ENCODE measurements at regions not wholly inside any gene's neighbourhood (a gene's known extent, or its start where the extent isn't known, plus 50 kb on each side); places are given as distances from the start of the nearest gene placed in this dataset.
"Not testable (repeated sequence)": the region's sequence is repeated elsewhere in the genome, so short reads cannot be mapped to it uniquely, and the experiment has no call there.

DNA sequence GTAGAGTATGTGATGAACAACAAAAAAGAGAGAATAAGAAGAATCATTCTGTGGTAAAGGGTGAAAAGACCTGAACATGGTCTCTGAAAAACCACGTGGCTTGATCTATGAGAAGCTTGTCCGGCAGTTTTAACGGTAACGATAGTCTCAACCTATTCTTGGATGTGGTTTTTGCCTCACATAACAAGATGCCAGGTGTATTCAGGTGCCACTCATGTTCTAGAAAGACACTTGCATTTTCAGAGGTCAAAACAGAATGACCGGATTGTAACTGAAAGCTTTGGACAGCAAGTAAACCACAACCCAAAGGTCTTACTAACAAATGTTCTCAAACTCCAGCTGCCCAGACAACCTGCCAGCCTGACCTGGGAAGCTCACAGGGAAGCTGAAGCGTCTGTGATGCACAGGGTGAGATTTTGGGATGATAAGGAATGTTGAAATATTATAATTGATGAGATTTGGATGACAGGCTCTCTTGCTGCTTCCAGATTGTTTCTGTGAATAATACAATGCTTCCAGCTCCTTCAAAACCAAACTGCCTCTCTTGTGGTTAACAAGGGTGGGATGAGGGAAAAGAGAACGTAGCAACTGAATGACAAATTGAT, 137.4 kb upstream of the GRB10 start:
- no peak for DNase-seq (ENCODE audit: low read depth)

- DNase-seq (ENCODE audit: low read depth): no peak
These were observed 132.9 kb upstream of the GRB10 start for GRCh38 chr7:50915621-50916020.

DNA sequence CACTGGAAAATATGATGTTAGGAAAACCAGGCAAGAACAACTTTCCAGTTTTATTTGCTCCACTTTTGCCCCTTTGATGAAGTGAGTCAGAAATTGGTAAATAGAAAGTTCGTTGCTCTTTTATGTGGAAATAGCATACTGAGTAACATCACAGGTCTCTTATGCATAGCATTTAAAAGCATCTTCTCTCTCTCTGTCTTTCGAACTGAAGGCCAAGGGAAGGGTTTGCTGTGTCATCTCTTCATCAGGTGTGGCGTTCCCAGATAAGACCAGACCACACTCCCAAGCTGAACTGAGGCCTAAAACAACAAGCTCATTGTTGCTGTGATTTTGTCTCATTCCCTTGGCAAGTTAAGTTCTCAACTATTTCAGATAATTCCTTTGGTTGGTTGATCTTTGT, 131.8 kb upstream of the GRB10 start:
- DNase-seq (ENCODE audit: low read depth): no peak

- no peak for DNase-seq (ENCODE audit: low read depth)
These were observed 126.1 kb upstream of the GRB10 start for GRCh38 chr7:50908628-50909290.

DNA sequence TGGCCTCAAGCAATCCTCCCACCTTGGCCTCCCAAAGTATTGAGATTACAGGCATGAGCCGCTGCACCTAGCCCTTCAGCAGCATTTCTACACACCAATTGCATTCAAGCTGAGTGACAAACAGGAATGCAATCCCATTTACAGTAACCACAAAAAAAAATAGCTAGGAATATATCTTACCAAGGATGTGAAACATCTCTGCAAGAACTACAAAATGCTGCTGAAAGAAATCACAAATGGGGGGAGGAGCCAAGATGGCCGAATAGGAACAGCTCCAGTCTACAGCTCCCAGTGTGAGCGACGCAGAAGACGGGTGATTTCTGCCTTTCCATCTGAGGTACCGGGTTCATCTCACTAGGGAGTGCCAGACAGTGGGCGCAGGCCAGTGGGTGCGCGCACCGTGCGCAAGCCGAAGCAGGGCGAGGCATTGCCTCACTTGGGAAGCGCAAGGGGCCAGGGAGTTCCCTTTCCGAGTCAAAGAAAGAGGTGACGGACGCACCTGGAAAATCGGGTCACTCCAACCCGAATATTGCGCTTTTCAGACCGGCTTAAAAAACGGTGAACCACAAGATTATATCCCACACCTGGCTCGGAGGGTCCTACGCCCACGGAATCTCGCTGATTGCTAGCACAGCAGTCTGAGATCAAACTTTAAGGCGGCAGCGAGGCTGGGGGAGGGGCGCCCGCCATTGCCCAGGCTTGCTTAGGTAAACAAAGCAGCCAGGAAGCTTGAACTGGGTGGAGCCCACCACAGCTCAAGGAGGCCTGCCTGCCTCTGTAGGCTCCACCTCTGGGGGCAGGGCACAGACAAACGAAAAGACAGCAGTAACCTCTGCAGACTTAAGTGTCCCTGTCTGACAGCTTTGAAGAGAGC, 116.1 kb upstream of the GRB10 start:
- not testable (repeated sequence) for DNase-seq (ENCODE audit: low read depth)

DNA sequence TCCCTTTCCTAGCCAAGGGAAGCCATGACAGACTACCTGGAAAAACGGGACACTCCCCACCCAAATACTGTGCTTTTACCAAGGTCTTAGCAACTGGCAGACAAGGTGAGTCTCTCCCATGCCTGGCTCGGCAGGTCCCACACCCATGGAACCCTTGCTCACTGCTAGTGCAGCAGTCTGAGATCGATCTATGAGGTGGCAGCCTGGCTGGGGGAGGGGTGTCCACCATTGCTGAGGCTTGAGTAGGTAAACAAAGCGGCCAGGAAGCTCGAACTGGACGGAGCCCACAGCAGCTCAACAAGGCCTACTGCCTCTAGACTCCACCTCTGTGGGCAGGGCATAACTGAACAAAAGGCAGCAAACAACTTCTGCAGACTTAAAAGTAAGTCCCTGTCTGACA, 104.4 kb upstream of the GRB10 start:
- DNase-seq (ENCODE audit: low read depth): not testable (repeated sequence)

- no peak for DNase-seq (ENCODE audit: low read depth)
These were observed 89.7 kb upstream of the GRB10 start for GRCh38 chr7:50872437-50872836.

- peak; percentile 70 for DNase-seq (ENCODE audit: low read depth)
These were observed 86.5 kb upstream of the GRB10 start for GRCh38 chr7:50869108-50869725.

DNA sequence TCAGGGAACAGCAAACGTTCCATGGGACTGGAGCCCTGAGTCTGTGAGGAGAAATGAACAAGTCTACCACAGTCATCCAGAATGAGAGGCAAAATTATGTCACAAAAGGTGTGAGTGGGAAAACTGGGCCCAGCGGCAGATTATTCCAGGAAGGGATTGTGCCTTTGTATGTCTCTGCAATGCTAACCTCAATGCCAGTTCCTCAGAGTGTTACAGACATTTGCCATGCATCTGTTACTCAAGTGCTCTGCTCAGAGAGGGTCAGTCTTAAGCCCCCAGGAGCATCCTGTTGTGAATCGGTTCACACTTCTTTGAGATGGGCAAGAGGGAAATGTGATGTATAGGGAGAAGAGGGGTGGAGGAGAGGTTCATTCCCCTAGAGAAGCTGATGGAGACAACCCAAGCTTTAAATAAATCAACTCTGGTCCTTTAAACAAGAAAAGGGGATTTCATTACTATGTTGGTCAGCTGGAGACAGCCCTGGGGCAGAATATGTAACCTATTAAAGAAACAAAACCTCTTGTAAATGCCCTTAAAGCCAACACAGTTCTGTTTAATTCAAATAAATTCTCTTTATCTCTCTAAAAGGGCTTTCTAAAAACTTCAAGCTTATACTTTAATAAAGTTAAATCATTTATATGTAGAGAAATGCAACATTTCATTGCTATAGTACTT, 85.9 kb upstream of the GRB10 start:
- no peak for DNase-seq (ENCODE audit: low read depth)

- no peak for DNase-seq (ENCODE audit: low read depth)
These were observed 84.3 kb upstream of the GRB10 start for GRCh38 chr7:50867034-50867356.

GRCh38 chr7:50866343-50867033, 83.8 kb upstream of the GRB10 start:
- DNase-seq (ENCODE audit: low read depth): no peak

DNA sequence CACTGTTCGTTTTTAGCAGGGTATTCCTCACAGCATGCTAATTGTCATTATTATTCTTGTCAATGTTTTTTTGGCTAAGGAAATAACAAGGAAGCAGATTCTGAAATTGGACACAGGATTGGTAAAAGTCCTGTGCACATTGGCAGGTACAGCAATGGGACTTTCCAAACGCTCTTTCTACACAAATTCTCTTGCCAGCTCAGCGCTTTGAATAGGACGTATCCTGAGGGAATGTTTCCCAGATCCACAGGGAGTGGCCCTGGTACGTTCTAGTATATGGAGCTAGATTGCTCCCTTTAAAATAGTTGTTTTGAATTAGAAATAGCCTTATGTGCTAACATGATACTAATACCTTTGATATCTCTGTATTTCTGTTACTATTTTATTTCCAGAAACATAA, 82.8 kb upstream of the GRB10 start:
- no peak for DNase-seq (ENCODE audit: low read depth)

GRCh38 chr7:50864694-50865093, 82.0 kb upstream of the GRB10 start:
- DNase-seq (ENCODE audit: low read depth): no peak

GRCh38 chr7:50863053-50863452, 80.4 kb upstream of the GRB10 start:
- peak; percentile 21 for DNase-seq (ENCODE audit: low read depth)

GRCh38 chr7:50862302-50862701, 79.6 kb upstream of the GRB10 start:
- no peak for DNase-seq (ENCODE audit: low read depth)

DNA sequence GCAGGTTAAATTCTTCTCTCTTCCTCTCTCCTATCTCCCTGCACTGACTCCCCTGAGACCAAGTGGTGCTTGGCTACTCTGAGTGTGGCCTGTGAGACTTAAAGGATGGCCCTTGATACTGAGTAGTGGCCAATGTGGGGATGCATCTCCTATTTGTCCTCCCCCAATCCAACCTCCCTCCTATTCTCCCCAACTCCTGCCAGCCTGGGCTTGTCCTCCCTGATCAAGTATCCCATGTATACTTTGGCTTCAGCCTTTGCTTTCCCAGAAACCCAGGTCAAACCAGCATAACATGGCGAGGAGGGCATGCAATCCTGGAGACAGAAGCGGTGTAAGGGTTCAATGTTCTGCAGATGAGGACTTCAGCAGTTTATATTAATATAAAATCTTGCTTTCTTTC, 77.9 kb upstream of the GRB10 start:
- DNase-seq (ENCODE audit: low read depth): no peak

GRCh38 chr7:50860174-50860573, 77.5 kb upstream of the GRB10 start:
- no peak for DNase-seq (ENCODE audit: low read depth)

DNA sequence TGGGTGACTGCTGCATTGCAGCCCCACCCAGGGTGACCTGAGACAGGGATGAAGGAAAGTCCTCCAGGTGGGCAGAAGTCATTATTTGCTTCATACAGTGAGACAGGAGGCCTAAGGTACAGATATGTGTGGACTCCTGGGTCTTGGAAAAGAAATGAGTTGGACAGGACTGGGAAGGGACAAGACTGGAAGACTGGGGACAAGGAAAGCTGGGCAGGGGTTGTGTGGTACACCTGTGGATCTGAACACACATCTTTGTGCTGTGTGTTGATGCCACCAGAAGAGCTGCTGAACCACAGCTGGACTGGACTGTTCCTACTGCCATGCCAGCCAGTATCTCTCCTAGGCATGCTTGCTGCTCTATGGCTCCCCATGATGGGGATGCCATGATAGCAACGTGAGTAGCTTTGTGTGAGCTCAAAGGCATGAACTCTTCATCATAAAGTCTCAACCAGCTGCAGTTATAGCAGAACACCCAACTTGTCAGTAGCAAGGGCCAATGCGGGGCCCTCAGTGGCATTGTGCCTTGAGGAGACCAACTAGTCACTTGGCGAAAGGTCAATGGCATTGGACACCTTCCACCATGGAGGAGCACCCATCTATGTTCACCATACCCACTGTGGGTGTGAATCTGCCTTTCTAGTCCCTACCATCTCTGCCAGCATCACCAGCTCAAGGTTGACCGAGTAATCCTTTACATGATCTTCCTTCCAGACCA, 76.0 kb upstream of the GRB10 start:
- DNase-seq (ENCODE audit: low read depth): no peak

DNA sequence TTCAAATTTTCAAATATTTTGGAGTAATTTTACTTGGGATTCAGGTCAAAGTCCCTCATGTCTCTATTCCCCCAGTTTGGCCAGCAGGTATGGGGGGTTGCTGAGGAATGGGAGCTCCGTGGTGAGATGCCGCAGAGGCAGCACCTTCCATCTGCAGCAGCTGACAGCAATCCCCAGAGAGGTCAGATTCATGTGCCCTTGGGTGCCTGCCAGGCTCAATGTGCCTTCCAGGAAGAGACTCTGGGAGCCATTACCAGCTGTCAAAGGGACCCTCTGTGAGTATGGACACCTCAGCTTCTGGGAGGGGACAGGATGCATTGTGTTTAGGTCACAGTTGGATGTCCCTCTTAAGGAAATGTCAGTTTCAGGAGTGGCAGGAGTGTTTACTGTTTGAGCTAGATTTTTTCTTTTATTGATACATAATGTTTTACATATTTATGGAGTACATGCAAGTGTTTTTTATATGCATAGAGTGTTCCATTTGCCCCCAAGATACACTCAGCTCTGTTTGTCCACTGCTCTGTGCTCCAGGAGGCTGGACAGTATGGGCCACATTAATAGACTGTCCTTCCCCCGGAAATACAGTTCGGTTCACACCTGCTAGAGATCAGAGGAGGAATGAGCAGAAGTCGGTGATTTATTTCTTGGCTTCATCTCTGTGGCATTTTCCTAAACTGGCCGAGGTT, 75.3 kb upstream of the GRB10 start:
- DNase-seq (ENCODE audit: low read depth): no peak

DNA sequence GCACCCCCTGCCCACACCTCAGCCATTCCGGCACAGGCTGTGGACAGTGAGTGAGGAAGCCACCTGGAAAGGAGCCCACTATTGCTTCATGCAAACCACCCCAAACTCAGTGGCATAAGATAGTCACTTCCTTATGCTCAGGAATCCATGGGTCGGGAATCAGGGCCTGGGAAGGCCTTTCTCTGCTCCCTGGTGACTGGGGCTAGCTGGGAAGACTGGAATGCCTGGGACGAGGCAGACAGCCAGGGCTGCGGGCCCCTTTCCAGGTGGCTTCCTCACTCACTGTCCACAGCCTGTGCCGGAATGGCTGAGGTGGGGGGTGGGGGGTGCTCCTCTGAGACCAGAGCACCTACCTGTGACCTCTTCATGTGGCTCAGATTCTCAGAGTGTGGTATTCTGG, 74.1 kb upstream of the GRB10 start:
- no peak for DNase-seq (ENCODE audit: low read depth)
